ENCODE measurements at regions not wholly inside any gene's neighbourhood (a gene's known extent, or its start where the extent isn't known, plus 50 kb on each side); places are given as distances from the start of the nearest gene placed in this dataset.

DNA sequence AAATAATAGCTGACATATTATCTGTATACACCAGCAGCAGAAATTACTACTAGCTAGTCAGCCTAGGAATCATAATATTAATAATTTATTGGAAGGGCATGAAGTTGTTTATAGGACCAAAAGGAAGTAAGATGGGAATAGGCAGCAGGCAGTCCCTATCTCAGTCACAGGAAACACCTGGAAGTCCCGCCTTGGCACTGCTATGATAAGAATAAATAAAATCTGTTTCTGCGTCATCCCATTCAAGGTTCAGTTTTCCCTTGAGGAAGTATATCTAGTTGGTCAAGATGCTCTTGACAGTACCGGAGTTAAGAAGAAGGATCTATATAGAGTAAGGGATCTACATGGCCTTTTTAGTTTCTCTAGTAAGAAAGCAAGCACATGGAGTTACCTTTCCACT is 830.8 kb downstream of the DIAPH3 start:
- Histone ChIP-seq H3K4me3 (ENCODE audit: low read length, poor library complexity, severe bottlenecking) (no peak overlapping the region), H3K9ac (ENCODE audit: low read depth, low read length, poor library complexity, severe bottlenecking) (no peak overlapping the region), H3K27me3 (ENCODE audit: insufficient read depth, low read length, poor library complexity, severe bottlenecking) (no peaks in the 10 kb centered on the region), H3K9me3 (ENCODE audit: insufficient read depth, low read depth, low read length) (no peaks in the 10 kb centered on the region), H2AFZ (ENCODE audit: low read length) (no peak overlapping the region), H3K36me3 (ENCODE audit: insufficient read depth, low read length) (no peaks in the 10 kb centered on the region), H3K9me2 (replicated peaks; ENCODE audit: low read depth, low read length) (no peaks in the 10 kb centered on the region), H4K20me1 (ENCODE audit: insufficient read depth, low read length, poor library complexity, severe bottlenecking) (no peaks in the 10 kb centered on the region), H3K79me2 (ENCODE audit: insufficient read depth, low read length) (no peaks in the 10 kb centered on the region), H3F3A (ENCODE audit: low read depth) (no peaks in the 10 kb centered on the region), H3K4me2 (ENCODE audit: low read depth, low read length, poor library complexity, severe bottlenecking) (no peak overlapping the region), H3K4me1 (ENCODE audit: insufficient read depth, low read length, poor library complexity, severe bottlenecking) (no peaks in the 10 kb centered on the region)
- TF ChIP-seq EZH2phosphoT487 (IDR thresholded peaks at IDR 0.05; ENCODE audit: borderline replicate concordance): no peak
- TF ChIP-seq, protein P1, sequence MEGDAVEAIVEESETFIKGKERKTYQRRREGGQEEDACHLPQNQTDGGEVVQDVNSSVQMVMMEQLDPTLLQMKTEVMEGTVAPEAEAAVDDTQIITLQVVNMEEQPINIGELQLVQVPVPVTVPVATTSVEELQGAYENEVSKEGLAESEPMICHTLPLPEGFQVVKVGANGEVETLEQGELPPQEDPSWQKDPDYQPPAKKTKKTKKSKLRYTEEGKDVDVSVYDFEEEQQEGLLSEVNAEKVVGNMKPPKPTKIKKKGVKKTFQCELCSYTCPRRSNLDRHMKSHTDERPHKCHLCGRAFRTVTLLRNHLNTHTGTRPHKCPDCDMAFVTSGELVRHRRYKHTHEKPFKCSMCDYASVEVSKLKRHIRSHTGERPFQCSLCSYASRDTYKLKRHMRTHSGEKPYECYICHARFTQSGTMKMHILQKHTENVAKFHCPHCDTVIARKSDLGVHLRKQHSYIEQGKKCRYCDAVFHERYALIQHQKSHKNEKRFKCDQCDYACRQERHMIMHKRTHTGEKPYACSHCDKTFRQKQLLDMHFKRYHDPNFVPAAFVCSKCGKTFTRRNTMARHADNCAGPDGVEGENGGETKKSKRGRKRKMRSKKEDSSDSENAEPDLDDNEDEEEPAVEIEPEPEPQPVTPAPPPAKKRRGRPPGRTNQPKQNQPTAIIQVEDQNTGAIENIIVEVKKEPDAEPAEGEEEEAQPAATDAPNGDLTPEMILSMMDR (conservative IDR thresholded peaks at IDR 0.05; ENCODE audit: low read length): no peak

DNA sequence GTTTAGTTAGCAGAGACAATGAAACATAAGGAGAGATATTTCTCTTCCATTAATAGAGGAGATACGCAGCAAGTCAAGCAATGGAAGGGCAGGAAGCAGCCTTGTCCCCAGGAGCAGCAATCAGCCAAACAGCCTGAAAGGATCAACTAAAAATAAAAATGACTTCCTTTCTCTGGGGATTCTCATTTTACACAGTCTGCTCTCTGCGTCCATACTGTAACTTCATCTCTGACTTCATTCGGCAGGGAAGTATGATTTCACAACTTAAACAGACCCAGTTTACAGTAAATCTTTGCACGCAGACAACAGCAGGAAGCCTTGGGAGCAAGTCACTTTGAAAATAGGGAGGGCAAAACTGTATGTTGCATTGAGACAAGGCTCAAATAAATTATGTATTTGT is 826.7 kb downstream of the DIAPH3 start:
- Histone ChIP-seq H3K36me3 (ENCODE audit: insufficient read depth, low read length) (no peaks in the 10 kb centered on the region), H3K9ac (ENCODE audit: low read depth, low read length, poor library complexity, severe bottlenecking) (no peak overlapping the region), H2AFZ (ENCODE audit: low read length) (no peak overlapping the region; the same call in 1 of the 2 replicates), H3K9me2 (replicated peaks; ENCODE audit: low read depth, low read length) (no peaks in the 10 kb centered on the region), H3K9me3 (ENCODE audit: insufficient read depth, low read depth, low read length) (no peaks in the 10 kb centered on the region), H4K20me1 (ENCODE audit: insufficient read depth, low read length, poor library complexity, severe bottlenecking) (no peaks in the 10 kb centered on the region), H3K4me3 (ENCODE audit: low read length, poor library complexity, severe bottlenecking) (no peak overlapping the region), H3K4me1 (ENCODE audit: insufficient read depth, low read length, poor library complexity, severe bottlenecking) (no peaks in the 10 kb centered on the region), H3F3A (ENCODE audit: low read depth) (no peaks in the 10 kb centered on the region), H3K4me2 (ENCODE audit: low read depth, low read length, poor library complexity, severe bottlenecking) (no peak overlapping the region), H3K27me3 (ENCODE audit: insufficient read depth, low read length, poor library complexity, severe bottlenecking) (no peaks in the 10 kb centered on the region), H3K79me2 (ENCODE audit: insufficient read depth, low read length) (no peaks in the 10 kb centered on the region)
- TF ChIP-seq EZH2phosphoT487 (IDR thresholded peaks at IDR 0.05; ENCODE audit: borderline replicate concordance): no peak
- TF ChIP-seq, protein P1 (conservative IDR thresholded peaks at IDR 0.05; ENCODE audit: low read length): no peak

DNA sequence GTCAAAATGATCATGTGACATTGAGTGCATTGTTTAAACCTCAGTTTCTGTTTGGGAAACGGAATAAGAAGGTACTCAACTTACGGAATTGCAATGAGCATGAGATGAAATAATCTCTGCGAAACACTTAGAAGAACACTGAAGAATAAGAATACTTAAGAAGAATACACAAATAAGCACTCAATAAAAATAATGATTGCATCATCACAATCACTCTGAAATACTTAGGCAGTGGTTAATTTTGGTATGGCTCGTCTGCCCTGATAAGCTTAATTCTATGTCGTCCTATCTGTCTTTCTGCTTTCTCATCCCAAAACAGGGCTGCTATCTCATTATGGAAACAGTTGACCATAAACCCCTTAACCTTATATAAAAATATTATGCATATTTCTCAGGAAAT is 823.6 kb downstream of the DIAPH3 start:
- H4K20me1 ChIP-seq (ENCODE audit: insufficient read depth, low read length, poor library complexity, severe bottlenecking): no peaks in the 10 kb centered on the region
- TF ChIP-seq EZH2phosphoT487 (IDR thresholded peaks at IDR 0.05; ENCODE audit: borderline replicate concordance): no peak
- TF ChIP-seq, protein P1 (conservative IDR thresholded peaks at IDR 0.05; ENCODE audit: low read length): no peak
- H3K4me2 ChIP-seq (ENCODE audit: low read depth, low read length, poor library complexity, severe bottlenecking): no peak overlapping the region
- no peaks in the 10 kb centered on the region for H3K36me3 ChIP-seq (ENCODE audit: insufficient read depth, low read length)
- H3K9ac ChIP-seq (ENCODE audit: low read depth, low read length, poor library complexity, severe bottlenecking): no peak overlapping the region
- no peaks in the 10 kb centered on the region for H3K79me2 ChIP-seq (ENCODE audit: insufficient read depth, low read length)
- H3K4me1 ChIP-seq (ENCODE audit: insufficient read depth, low read length, poor library complexity, severe bottlenecking): peaks cover 5% of the 10 kb centered on the region
- no peak overlapping the region for H3K4me3 ChIP-seq (ENCODE audit: low read length, poor library complexity, severe bottlenecking)
- no peaks in the 10 kb centered on the region for H3K27me3 ChIP-seq (ENCODE audit: insufficient read depth, low read length, poor library complexity, severe bottlenecking)
- no peak overlapping the region for H2AFZ ChIP-seq (ENCODE audit: low read length)
- no peaks in the 10 kb centered on the region for H3F3A ChIP-seq (ENCODE audit: low read depth)
- H3K9me3 ChIP-seq (ENCODE audit: insufficient read depth, low read depth, low read length): no peaks in the 10 kb centered on the region
- no peaks in the 10 kb centered on the region for H3K9me2 ChIP-seq (replicated peaks; ENCODE audit: low read depth, low read length)
